Progenitor cell of endocrine pancreas (in vitro differentiated cells): ENCODE measurements at regions not wholly inside any gene's neighbourhood (a gene's known extent, or its start where the extent isn't known, plus 50 kb on each side); places are given as distances from the start of the nearest gene placed in this dataset.
"Not testable (repeated sequence)": the region's sequence is repeated elsewhere in the genome, so short reads cannot be mapped to it uniquely, and the experiment has no call there.

ENCODE experiments used
- DNase-seq: peaks from one replicate; pipeline ENCODE4 v3.0.0; 2021; ENCODE audit warnings: low spot score; ENCODE audit not compliant: unreplicated experiment
- H3K27ac Mint-ChIP-seq: 2 replicates; pipeline ENCODE4 v1.8.0; 2021; ENCODE audit warnings: mild to moderate bottlenecking, moderate library complexity, mixed read lengths
- H3K27me3 Mint-ChIP-seq: 2 replicates; pipeline ENCODE4 v1.8.0; 2021; ENCODE audit warnings: mixed read lengths
- H3K36me3 Mint-ChIP-seq: 2 replicates; pipeline ENCODE4 v1.8.0; 2022; ENCODE audit warnings: mixed read lengths; ENCODE audit not compliant: insufficient read depth
- H3K4me1 Mint-ChIP-seq: 2 replicates; pipeline ENCODE4 v1.8.0; 2021; ENCODE audit warnings: low read depth, mixed read lengths
- H3K4me3 Mint-ChIP-seq: 2 replicates; pipeline ENCODE4 v1.8.0; 2021; ENCODE audit warnings: low read depth, mild to moderate bottlenecking, moderate library complexity, mixed read lengths
- H3K9me3 Mint-ChIP-seq: 2 replicates; pipeline ENCODE4 v1.8.0; 2021; ENCODE audit warnings: low read depth, mixed read lengths
- CTCF ChIP-seq: fragments of 200-600 bp; sonication (generic); IDR thresholded peaks from one replicate; pipeline ENCODE4 v1.5.0; 2021; ENCODE audit warnings: antibody characterized with exemption, mild to moderate bottlenecking; ENCODE audit not compliant: unreplicated experiment

GRCh38 chr5:13108265-13108664 lies 836.2 kb downstream of the DNAH5 start:
- Mint-ChIP-seq H3K36me3 (no peaks in the 10 kb centered on the region), H3K9me3 (peaks cover 4% of the 10 kb centered on the region), H3K4me3 (no peak overlapping the region), H3K4me1 (no peaks in the 10 kb centered on the region), H3K27ac (no peak overlapping the region), H3K27me3 (peaks cover 2% of the 10 kb centered on the region)
- no peak for DNase-seq
- TF ChIP-seq CTCF = no peak

- no peak overlapping the region for H3K4me3 Mint-ChIP-seq
- no peaks in the 10 kb centered on the region for H3K4me1 Mint-ChIP-seq
- H3K36me3 Mint-ChIP-seq = no peaks in the 10 kb centered on the region
- peaks cover 4% of the 10 kb centered on the region for H3K9me3 Mint-ChIP-seq
- H3K27me3 Mint-ChIP-seq = peaks cover 2% of the 10 kb centered on the region
- TF ChIP-seq CTCF = no peak
- H3K27ac Mint-ChIP-seq = no peak overlapping the region
- no peak for DNase-seq
Measured at GRCh38 chr5:13107537-13107936, 837.0 kb downstream of the DNAH5 start.

GRCh38 chr5:13081116-13081515 lies 863.4 kb downstream of the DNAH5 start:
- H3K27ac Mint-ChIP-seq = no peak overlapping the region
- no peak for DNase-seq
- no peak for TF ChIP-seq CTCF
- no peaks in the 10 kb centered on the region for H3K4me1 Mint-ChIP-seq
- no peaks in the 10 kb centered on the region for H3K27me3 Mint-ChIP-seq
- H3K36me3 Mint-ChIP-seq = no peaks in the 10 kb centered on the region
- no peak overlapping the region for H3K4me3 Mint-ChIP-seq
- H3K9me3 Mint-ChIP-seq = no peaks in the 10 kb centered on the region

- H3K4me3 Mint-ChIP-seq, H3K4me1 Mint-ChIP-seq, H3K27me3 Mint-ChIP-seq, H3K36me3 Mint-ChIP-seq, DNase-seq, H3K27ac Mint-ChIP-seq: not testable (repeated sequence)
- H3K9me3 Mint-ChIP-seq = peaks cover 26% of the 10 kb centered on the region
Measured at GRCh38 chr5:13072936-13073335, 871.6 kb downstream of the DNAH5 start.

- Mint-ChIP-seq H3K9me3 (peaks cover 10% of the 10 kb centered on the region), H3K27ac (no peak overlapping the region), H3K4me3 (no peak overlapping the region), H3K36me3 (no peaks in the 10 kb centered on the region), H3K27me3 (no peaks in the 10 kb centered on the region), H3K4me1 (peaks cover 2% of the 10 kb centered on the region)
- no peak for DNase-seq
- TF ChIP-seq CTCF = no peak
Measured at GRCh38 chr5:13063088-13063487, 881.4 kb downstream of the DNAH5 start.

- no peaks in the 10 kb centered on the region for H3K27me3 Mint-ChIP-seq
- no peaks in the 10 kb centered on the region for H3K36me3 Mint-ChIP-seq
- no peak overlapping the region for H3K27ac Mint-ChIP-seq
- DNase-seq = no peak
- no peak for TF ChIP-seq CTCF
- H3K4me3 Mint-ChIP-seq = no peak overlapping the region
- peaks cover 3% of the 10 kb centered on the region for H3K4me1 Mint-ChIP-seq
- peaks cover 19% of the 10 kb centered on the region for H3K9me3 Mint-ChIP-seq
Measured at GRCh38 chr5:13045897-13046551, 898.5 kb downstream of the DNAH5 start.
